ENCODE measurements at regions not wholly inside any gene's neighbourhood (a gene's known extent, or its start where the extent isn't known, plus 50 kb on each side); places are given as distances from the start of the nearest gene placed in this dataset.

GRCh38 chr15:62964251-62964650 is 78.3 kb upstream of the TPM1 start:
- TF ChIP-seq JUN (CRISPR knock-in tag; IDR thresholded peaks at IDR 0.05) (no peak), SMAD3 (CRISPR knock-in tag; IDR thresholded peaks at IDR 0.05; ENCODE audit: borderline replicate concordance) (no peak), CTCF (IDR thresholded peaks at IDR 0.05) (no peak), FOXP4 (CRISPR knock-in tag; IDR thresholded peaks at IDR 0.05) (no peak), NR3C1 (CRISPR knock-in tag; conservative IDR thresholded peaks at IDR 0.05; ENCODE audit: low read depth) (no peak), ZSCAN18 (CRISPR knock-in tag; IDR thresholded peaks at IDR 0.05) (no peak), KAT7 (CRISPR knock-in tag; IDR thresholded peaks at IDR 0.05; ENCODE audit: borderline replicate concordance) (no peak)
